ENCODE measurements at regions not wholly inside any gene's neighbourhood (a gene's known extent, or its start where the extent isn't known, plus 50 kb on each side); places are given as distances from the start of the nearest gene placed in this dataset.

DNA sequence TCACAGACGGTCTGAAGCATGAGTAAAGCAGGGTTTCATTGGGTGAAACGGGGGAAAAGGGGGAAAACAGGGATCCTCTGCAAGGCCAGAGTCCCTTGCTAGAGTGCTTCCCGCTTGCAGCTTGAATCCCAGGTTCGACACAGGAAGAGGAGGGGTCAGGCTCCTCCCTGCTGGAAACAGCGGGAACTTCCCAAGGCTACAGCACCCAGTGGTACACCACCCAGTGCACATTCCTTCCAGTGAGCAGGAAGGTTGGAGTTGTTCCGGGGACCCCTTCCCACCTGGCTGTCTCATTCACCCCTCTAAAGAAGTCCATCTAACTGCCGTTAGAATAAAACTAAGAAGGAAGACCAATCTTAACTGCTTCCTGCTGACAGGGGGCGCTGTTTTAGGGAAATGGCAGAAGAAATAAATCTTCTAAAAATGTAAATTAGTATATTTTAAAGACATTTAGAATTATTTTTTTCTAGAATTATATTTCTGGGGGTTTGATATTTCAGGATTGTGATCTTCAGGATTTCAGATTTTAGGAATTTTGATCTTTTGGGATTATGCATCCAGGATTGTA, 230.9 kb downstream of the RBM43 start:
- DNase-seq = no peak

DNA sequence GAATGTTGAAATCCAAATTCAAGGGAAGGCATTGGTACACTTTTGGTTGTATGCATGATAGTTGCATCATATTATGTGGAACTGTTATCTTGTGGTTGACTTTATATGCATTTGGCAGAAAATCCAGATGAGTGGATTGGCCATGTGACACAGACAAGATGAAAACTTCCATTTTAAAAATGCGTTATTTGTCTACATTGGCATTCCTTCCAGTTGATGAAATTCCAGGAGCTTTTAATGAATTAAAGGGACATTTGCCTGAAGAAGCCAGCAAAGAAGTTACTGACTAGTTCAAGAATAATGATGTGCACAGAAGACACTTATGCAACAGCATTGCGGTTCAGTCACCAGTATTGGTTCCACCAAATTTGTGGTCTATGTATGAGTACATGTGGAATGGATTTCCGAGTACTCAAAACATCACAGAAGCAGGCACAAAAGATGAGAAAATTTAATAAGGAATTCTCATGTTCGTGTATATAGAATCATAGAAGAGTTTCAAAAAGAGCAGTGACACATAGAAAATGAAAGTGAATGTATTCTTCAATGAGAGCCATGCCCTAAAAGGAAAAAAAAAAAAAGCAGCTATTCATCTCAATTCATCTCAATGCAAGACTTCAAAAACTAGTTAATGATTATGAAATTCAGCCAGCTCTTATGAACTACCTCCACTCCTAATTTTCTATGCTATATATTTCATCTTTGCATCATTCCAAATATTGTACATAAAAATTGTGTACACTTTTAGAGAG, 232.1 kb downstream of the RBM43 start:
- no peak for DNase-seq

DNA sequence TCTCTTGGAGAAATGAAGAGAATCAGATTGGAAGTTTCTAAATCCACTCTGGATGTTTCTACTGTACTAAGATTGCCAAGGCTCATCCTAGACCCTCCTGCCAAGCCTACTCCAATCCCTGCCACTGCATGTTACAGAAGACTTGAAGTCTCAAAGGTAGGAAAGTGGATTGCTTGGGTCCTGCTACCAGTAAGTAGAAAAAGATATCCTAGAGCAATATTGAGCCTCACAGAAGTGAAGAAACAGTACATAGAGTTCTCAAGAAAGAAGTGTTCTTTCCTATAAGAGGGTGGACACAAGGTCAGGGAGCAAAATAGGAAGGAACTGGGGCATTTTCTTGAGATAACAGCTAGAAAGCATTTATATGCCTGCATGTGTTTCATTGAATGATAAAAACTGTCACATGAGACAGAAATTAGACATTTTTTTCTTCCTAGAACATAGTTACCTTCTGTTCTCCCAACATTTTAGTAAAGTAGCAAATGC, 232.9 kb downstream of the RBM43 start:
- DNase-seq = no peak

DNA sequence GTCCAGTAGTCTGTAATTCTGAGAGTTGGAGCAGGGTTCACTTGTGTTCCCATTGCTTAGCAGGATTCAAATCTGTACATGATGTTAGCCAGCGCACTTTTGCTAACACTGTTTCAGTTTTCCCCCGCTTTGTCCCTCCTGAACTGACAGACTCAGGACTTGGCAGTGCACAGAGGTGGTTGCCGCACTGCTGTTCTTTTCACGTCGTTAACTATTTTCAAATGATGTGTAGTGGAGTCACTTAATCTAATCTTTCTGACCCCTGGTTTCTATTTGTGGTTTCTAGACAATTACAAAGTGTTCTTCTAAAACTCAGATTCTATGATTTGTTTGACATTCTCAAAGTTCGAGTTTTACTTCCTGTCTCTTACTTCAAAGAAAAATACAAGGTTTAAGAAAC, 234.5 kb downstream of the RBM43 start:
- DNase-seq = no peak

GRCh38 chr2:151025816-151026215, 235.8 kb downstream of the RBM43 start:
- no peak for DNase-seq

DNA sequence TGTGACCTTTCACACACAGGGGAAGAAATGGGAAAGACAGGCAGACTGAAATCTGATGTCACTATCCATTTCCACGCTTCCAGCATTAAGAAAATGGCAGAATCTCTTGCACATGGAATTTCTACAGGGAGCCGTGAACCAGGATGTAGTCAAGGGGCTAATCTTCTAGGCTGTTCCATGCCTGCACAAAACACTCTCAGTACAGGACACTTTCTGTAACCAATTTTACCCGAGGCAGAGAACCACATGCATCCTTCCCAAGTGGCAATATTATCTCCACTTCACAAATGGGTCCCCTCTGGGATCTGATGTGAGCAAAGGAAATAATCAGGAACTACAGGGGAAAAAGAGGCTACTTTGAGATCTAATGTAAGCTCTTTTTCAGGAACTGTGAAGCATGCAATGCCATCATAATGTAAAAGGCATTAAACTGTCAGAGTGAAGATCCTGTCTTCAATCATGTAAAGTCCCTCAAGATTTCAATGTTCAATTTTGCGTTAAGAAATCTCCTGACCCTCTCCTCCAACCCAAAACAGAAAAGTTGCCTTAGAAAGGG, 236.9 kb downstream of the RBM43 start:
- no peak for DNase-seq

- DNase-seq = no peak
Measured at GRCh38 chr2:151021747-151022452, 239.8 kb downstream of the RBM43 start.

DNA sequence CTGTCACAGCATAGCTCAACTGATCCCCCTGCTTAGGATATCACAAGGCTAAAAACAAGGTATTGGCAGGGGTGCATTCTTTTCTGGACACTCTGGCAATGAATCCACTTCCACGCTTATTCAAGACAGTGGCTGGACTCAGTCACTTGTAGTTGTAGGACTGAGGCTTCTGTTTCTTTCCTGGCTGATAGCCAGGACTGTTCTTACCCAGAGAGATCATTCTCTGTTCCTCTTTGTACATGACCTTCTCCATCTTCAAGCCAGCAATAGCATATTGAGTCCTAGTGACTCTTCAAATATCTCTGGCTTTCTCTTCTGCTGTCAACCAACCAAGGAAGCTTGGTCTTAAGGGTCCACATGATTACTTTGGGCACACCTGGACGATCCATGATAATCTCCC, 241.3 kb downstream of the RBM43 start:
- DNase-seq = no peak

GRCh38 chr2:151009437-151010175, 252.1 kb downstream of the RBM43 start:
- no peak for DNase-seq

- DNase-seq = no peak
Measured at GRCh38 chr2:151007365-151007764, 254.3 kb downstream of the RBM43 start.

GRCh38 chr2:151002959-151003600, 258.6 kb downstream of the RBM43 start:
- no peak for DNase-seq

GRCh38 chr2:150997702-150998440, 263.8 kb downstream of the RBM43 start:
- no peak for DNase-seq

GRCh38 chr2:150997066-150997465, 264.6 kb downstream of the RBM43 start:
- DNase-seq = no peak

GRCh38 chr2:150994076-150994475, 267.6 kb downstream of the RBM43 start:
- DNase-seq = no peak

GRCh38 chr2:150989969-150990368, 271.7 kb downstream of the RBM43 start:
- DNase-seq = no peak

- no peak for DNase-seq
Measured at GRCh38 chr2:150985741-150986140, 275.9 kb downstream of the RBM43 start.

GRCh38 chr2:150983314-150983897, 278.3 kb downstream of the RBM43 start:
- no peak for DNase-seq

DNA sequence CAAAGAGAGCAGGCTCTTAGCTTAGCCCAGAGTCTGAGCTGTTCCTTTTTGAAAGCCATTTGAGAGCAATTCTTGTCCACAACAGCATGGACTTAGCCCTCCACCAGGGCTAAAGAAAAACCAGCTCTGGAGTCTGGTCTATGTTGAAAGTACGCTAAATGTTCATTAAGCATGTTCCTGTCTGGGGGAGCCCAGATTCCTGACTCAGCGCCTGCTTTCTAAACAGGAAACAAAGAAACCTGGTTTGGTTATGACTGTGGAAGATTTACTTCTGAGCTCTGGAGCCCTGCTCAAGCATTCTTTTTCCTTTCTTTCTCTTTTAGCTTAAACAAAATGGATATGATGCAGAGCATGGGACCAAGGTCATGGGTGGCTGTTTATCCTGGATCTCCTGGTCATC, 279.8 kb downstream of the RBM43 start:
- no peak for DNase-seq

DNA sequence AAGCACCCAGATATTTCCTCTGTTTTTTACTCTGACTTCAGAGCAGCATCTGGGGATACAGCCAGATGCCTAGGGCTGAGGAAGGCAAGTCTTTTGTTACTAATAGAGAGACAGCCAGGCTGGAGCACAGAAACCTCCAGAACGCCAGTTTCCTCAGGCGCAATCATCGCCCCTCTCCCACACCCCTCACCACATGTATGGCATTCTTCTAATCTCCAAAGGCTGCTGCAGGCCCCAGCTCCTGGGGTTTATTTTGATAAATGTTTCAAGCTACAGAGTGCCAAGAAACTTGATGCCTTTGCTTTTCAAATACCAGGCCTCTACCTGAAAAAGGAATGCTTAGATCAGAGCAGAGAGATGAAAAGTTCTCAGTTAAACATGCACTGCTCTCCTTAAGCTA, 283.6 kb downstream of the RBM43 start:
- no peak for DNase-seq

DNA sequence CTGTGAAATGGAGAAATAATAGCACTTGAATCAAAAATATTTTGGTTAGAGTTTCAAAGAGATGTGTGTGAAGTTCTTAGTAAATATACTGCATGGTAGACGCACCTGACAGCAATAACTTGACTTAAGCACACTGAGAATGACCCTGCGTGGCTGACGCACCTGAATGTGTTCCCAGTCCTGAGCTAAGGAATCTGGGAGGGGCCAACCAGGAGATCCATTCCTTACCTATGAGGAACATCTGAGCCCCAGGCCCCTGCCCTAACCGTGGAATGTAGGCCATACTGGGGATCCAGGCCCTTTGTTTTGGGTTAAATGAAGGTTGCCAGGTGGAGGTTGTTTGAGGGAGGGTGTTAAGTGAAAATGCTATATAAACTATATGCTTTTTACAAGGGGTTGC, 284.4 kb downstream of the RBM43 start:
- no peak for DNase-seq

DNA sequence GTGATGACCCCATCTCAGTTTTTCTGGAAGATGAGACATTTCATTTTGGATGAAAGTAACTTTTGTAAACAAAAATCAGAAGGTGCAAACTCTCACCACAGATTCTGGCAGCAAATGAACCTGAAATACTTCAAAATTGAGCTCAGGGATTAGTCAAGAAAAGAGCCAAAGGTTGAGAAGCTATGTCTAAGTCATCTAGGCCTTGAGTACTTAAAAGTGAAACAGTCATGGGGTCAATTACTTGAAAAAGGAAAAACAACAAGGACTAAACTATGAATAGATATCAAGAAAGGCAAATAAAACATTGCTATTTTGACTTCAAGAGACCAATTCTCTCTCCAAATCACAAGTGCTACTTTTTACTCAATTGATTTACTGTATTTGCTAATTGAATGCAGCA, 285.1 kb downstream of the RBM43 start:
- no peak for DNase-seq
